ENCODE measurements at regions not wholly inside any gene's neighbourhood (a gene's known extent, or its start where the extent isn't known, plus 50 kb on each side); places are given as distances from the start of the nearest gene placed in this dataset.

DNA sequence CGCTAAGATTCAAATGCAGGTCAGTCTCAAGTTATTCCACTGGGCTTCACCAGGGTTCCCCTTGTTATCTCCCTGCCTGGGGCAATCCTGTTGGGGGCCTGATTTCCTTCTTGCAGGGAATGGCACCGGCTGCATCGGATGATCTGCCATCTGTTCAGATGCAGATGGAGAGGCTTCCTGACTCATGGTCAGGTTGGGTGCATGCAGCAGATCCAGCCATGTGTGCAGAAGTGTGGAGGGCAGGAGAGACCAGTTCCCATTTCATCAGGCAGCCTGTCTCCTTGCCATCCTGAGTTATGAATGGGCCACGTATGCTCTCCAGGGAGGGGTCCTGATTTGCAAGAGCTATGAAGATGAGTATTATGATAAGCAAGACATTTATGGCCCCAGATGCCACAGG is 161.2 kb upstream of the PLET1 start:
- TF ChIP-seq, protein P1, sequence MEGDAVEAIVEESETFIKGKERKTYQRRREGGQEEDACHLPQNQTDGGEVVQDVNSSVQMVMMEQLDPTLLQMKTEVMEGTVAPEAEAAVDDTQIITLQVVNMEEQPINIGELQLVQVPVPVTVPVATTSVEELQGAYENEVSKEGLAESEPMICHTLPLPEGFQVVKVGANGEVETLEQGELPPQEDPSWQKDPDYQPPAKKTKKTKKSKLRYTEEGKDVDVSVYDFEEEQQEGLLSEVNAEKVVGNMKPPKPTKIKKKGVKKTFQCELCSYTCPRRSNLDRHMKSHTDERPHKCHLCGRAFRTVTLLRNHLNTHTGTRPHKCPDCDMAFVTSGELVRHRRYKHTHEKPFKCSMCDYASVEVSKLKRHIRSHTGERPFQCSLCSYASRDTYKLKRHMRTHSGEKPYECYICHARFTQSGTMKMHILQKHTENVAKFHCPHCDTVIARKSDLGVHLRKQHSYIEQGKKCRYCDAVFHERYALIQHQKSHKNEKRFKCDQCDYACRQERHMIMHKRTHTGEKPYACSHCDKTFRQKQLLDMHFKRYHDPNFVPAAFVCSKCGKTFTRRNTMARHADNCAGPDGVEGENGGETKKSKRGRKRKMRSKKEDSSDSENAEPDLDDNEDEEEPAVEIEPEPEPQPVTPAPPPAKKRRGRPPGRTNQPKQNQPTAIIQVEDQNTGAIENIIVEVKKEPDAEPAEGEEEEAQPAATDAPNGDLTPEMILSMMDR (IDR thresholded peaks at IDR 0.05): no peak
- no peak for TF ChIP-seq POLR2A (IDR thresholded peaks at IDR 0.05)

All from vagina (tissue), 2 donors.